CD4-positive, alpha-beta T cell treated with Interleukin-10 for 1 hour (primary cell): ENCODE measurements at regions not wholly inside any gene's neighbourhood (a gene's known extent, or its start where the extent isn't known, plus 50 kb on each side); places are given as distances from the start of the nearest gene placed in this dataset.
"Not testable (repeated sequence)": the region's sequence is repeated elsewhere in the genome, so short reads cannot be mapped to it uniquely, and the experiment has no call there.

Experiments used
- DNase-seq: peaks from one replicate; pipeline ENCODE4 v3.0.0-alpha.2; 2020

- no peak for DNase-seq
Observed at GRCh38 chr17:34055606-34056005, 199.5 kb upstream of the CCL2 start.

GRCh38 chr17:34059423-34060220 lies 195.5 kb upstream of the CCL2 start:
- no peak for DNase-seq

- no peak for DNase-seq
Observed at GRCh38 chr17:34066528-34066927, 188.6 kb upstream of the CCL2 start.

GRCh38 chr17:34067011-34067410 lies 188.1 kb upstream of the CCL2 start:
- no peak for DNase-seq

GRCh38 chr17:34068571-34068970 lies 186.5 kb upstream of the CCL2 start:
- no peak for DNase-seq

GRCh38 chr17:34070712-34071111 lies 184.4 kb upstream of the CCL2 start:
- no peak for DNase-seq

GRCh38 chr17:34071886-34072420 lies 183.1 kb upstream of the CCL2 start:
- no peak for DNase-seq

- DNase-seq, result no peak
Observed at GRCh38 chr17:34075076-34075475, 180.0 kb upstream of the CCL2 start.

- no peak for DNase-seq
Observed at GRCh38 chr17:34076743-34077631, 178.1 kb upstream of the CCL2 start.

GRCh38 chr17:34081269-34081668 lies 173.8 kb upstream of the CCL2 start:
- DNase-seq, result no peak

GRCh38 chr17:34082404-34082803 lies 172.7 kb upstream of the CCL2 start:
- no peak for DNase-seq

- DNase-seq, result not testable (repeated sequence)
Observed at GRCh38 chr17:34089042-34089441, 166.0 kb upstream of the CCL2 start.

GRCh38 chr17:34090593-34090992 lies 164.5 kb upstream of the CCL2 start:
- no peak for DNase-seq

GRCh38 chr17:34091975-34092374 lies 163.1 kb upstream of the CCL2 start:
- DNase-seq, result no peak

- no peak for DNase-seq
Observed at GRCh38 chr17:34095106-34095505, 160.0 kb upstream of the CCL2 start.

GRCh38 chr17:34098699-34099098 lies 156.4 kb upstream of the CCL2 start:
- DNase-seq, result no peak

GRCh38 chr17:34099859-34100515 lies 155.1 kb upstream of the CCL2 start:
- no peak for DNase-seq

- DNase-seq, result no peak
Observed at GRCh38 chr17:34107019-34107418, 148.1 kb upstream of the CCL2 start.

GRCh38 chr17:34110315-34110714 lies 144.8 kb upstream of the CCL2 start:
- DNase-seq, result no peak

- no peak for DNase-seq
Observed at GRCh38 chr17:34113089-34113488, 142.0 kb upstream of the CCL2 start.

- DNase-seq, result no peak
Observed at GRCh38 chr17:34114174-34114573, 140.9 kb upstream of the CCL2 start.

GRCh38 chr17:34116306-34116705 lies 138.8 kb upstream of the CCL2 start:
- no peak for DNase-seq

GRCh38 chr17:34117332-34117731 lies 137.8 kb upstream of the CCL2 start:
- no peak for DNase-seq
